Mesothelial cell of epicardium (in vitro differentiated cells): ENCODE measurements at regions not wholly inside any gene's neighbourhood (a gene's known extent, or its start where the extent isn't known, plus 50 kb on each side); places are given as distances from the start of the nearest gene placed in this dataset.

Source experiments
- DNase-seq, 2 experiments: peaks; one replicate each; pipeline ENCODE4 v3.0.0; 2021; ENCODE audit warnings: low spot score in 2 of 2; ENCODE audit not compliant: unreplicated experiment in 2 of 2
- H3K27ac Mint-ChIP-seq: 2 replicates; pipeline ENCODE4 v1.8.0; 2021; ENCODE audit warnings: mixed read lengths
- H3K27me3 Mint-ChIP-seq: 2 replicates; pipeline ENCODE4 v1.8.0; 2021; ENCODE audit warnings: low read depth, mixed read lengths
- H3K36me3 Mint-ChIP-seq: 2 replicates; pipeline ENCODE4 v1.8.0; 2021; ENCODE audit warnings: mixed read lengths
- H3K4me1 Mint-ChIP-seq: 2 replicates; pipeline ENCODE4 v1.8.0; 2021; ENCODE audit warnings: mixed read lengths
- H3K4me3 Mint-ChIP-seq: 2 replicates; pipeline ENCODE4 v1.8.0; 2021; ENCODE audit warnings: mild to moderate bottlenecking, moderate library complexity, mixed read lengths
- H3K9me3 Mint-ChIP-seq: 2 replicates; pipeline ENCODE4 v1.8.0; 2021; ENCODE audit warnings: mixed read lengths
- TF ChIP-seq, protein P1 (sequence below): fragments of 200-600 bp; sonication (generic); IDR thresholded peaks from one replicate; pipeline ENCODE4 v1.5.0; 2021; ENCODE audit warnings: antibody characterized with exemption; ENCODE audit not compliant: unreplicated experiment

DNA sequence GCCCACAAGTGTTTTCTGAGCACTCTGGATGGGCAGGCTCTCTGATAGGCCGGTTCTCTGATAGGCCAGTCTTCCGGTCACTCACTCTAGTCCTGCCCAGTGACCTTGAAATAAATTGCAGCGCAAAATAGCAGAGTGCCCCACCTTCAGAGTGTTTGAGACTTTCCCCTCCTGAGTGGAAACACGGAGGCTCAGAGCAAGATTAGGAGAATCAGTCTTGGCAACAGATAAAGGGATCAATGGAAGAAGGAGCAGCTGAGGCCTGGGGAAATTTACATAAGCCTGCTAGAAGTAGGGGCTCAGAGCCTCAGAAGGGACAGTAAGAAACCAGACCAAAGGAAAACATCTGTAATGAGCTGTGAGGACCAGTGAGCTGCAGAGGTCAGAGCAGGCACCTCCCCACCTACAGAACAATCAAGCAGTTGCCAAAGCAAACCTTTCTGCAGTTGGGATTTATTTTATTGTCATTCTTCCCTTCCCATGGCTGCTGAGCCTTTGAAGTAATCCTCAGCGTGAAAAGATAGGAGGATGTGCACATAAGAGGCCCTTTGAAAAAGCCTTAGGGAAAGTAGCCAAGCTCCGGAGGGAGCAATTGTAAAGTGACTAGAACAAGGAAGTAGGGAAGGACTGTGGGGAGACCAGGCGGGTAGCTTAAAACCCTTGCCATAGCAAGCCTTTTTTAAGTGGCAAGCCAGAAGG is 89.1 kb upstream of the TSPAN5 start:
- DNase-seq, result no peak
- H3K4me1 Mint-ChIP-seq, result peaks cover 23% of the 10 kb centered on the region
- H3K27me3 Mint-ChIP-seq, result no peaks in the 10 kb centered on the region
- peak overlapping the region; percentile 82 for H3K27ac Mint-ChIP-seq
- no peaks in the 10 kb centered on the region for H3K36me3 Mint-ChIP-seq
- TF ChIP-seq, protein P1, sequence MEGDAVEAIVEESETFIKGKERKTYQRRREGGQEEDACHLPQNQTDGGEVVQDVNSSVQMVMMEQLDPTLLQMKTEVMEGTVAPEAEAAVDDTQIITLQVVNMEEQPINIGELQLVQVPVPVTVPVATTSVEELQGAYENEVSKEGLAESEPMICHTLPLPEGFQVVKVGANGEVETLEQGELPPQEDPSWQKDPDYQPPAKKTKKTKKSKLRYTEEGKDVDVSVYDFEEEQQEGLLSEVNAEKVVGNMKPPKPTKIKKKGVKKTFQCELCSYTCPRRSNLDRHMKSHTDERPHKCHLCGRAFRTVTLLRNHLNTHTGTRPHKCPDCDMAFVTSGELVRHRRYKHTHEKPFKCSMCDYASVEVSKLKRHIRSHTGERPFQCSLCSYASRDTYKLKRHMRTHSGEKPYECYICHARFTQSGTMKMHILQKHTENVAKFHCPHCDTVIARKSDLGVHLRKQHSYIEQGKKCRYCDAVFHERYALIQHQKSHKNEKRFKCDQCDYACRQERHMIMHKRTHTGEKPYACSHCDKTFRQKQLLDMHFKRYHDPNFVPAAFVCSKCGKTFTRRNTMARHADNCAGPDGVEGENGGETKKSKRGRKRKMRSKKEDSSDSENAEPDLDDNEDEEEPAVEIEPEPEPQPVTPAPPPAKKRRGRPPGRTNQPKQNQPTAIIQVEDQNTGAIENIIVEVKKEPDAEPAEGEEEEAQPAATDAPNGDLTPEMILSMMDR, result no peak
- no peaks in the 10 kb centered on the region for H3K9me3 Mint-ChIP-seq
- no peak overlapping the region for H3K4me3 Mint-ChIP-seq

DNA sequence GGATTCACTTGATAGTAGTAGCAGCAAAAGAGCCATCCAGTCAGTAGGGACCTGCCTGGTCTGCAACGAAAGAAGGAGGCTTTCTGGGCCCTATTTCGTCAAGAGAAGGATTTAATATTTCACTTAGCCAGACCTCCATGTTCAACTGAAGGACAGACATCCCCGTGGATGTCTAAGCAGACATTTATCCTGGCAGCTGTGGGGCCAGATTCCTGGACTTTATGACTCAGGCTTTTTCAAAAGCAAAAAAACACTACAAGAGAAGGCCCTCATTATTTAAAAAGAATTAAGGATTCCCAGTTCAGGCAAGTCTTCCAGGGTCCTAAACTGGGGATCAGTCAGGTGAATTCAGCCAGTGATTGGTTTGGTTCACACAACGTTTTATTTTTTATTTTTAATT is 88.5 kb upstream of the TSPAN5 start:
- peak overlapping the region; percentile 75 for H3K27ac Mint-ChIP-seq
- no peaks in the 10 kb centered on the region for H3K36me3 Mint-ChIP-seq
- TF ChIP-seq, protein P1, result no peak
- no peak overlapping the region for H3K4me3 Mint-ChIP-seq
- no peaks in the 10 kb centered on the region for H3K27me3 Mint-ChIP-seq
- H3K9me3 Mint-ChIP-seq, result no peaks in the 10 kb centered on the region
- peaks cover 23% of the 10 kb centered on the region for H3K4me1 Mint-ChIP-seq
- no peak for DNase-seq

DNA sequence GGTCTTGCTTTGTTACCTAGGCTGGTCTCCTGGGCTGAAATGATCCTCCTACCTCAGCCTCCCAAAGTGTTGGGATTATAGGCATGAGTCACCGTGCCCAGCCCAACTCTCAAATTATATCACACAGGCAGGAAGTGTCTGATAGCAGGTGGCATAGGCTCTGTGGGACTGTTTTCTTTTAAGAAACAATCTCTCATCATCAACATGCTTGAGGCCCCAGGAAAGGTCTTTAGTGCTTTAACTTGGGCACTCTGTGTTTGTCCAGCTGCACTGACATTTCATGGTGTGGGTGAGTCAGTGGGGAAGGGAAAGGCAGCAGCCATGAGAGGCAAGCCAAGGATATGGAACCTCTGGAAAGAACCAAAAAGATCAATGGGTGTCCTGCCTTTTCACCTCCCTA is 88.1 kb upstream of the TSPAN5 start:
- DNase-seq, result no peak
- no peaks in the 10 kb centered on the region for H3K36me3 Mint-ChIP-seq
- peak overlapping the region; percentile 75 for H3K27ac Mint-ChIP-seq
- no peaks in the 10 kb centered on the region for H3K27me3 Mint-ChIP-seq
- no peak overlapping the region for H3K4me3 Mint-ChIP-seq
- TF ChIP-seq, protein P1, result no peak
- no peaks in the 10 kb centered on the region for H3K9me3 Mint-ChIP-seq
- peaks cover 23% of the 10 kb centered on the region for H3K4me1 Mint-ChIP-seq

DNA sequence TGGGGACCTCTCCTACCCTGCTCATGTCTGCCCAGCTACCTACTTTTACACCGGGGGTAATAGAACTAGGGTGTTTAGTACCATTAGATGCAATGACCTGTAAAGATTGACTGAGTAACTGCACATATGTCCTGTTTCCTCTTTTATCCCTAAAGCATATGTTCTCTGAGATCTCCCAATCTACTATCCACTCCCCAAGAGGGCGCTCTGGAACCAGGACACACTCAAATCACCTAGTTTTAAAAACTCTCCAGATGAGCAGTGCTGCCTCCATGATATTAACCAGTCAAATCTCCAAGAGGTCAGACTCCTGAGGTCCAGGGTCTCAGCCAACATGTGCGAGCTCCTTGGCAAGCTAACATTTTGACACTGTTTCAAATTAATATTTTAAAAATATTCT is 87.0 kb upstream of the TSPAN5 start:
- TF ChIP-seq, protein P1, result no peak
- no peaks in the 10 kb centered on the region for H3K36me3 Mint-ChIP-seq
- DNase-seq, result no peak
- H3K27ac Mint-ChIP-seq, result no peak overlapping the region
- H3K27me3 Mint-ChIP-seq, result no peaks in the 10 kb centered on the region
- H3K4me1 Mint-ChIP-seq, result peaks cover 23% of the 10 kb centered on the region
- no peak overlapping the region for H3K4me3 Mint-ChIP-seq
- no peaks in the 10 kb centered on the region for H3K9me3 Mint-ChIP-seq

DNA sequence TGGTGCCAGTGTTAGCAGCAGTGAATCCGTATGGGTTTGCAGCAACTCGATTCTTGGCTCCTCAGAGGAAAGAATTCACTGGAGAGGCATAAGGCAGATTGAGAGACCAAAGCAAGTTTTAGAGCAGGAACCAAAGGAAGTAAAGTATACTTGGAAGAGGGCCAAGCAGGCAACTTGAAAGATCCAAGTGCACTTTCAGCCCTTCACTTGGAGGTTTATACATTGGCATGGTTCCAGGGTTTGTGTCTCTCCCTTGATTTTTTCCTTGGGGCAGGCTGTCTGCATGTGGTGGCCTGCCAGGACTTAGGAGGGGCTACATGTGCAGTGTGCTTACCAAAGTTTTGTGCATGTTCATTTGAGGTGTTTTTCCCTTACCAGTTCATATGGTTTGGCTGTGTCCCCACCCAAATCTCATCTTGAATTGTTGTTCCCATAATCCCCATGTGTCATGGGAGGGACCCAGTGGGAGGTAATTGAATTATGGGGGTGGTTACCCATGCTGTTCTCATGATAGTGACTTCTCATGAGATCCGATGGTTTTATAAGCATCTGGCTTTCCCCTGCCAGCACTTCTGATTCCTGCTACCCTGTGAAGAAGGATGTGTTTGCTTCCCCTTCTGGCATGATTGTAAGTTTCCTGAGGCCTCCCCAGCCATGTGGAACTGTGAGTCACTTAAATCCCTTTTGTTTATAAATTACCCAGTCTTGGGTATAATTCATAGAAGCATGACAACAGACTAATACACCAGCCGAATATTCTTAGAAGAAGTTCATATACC is 86.2 kb upstream of the TSPAN5 start:
- Mint-ChIP-seq H3K4me1 (peaks cover 23% of the 10 kb centered on the region), H3K9me3 (no peaks in the 10 kb centered on the region), H3K4me3 (no peak overlapping the region), H3K36me3 (no peaks in the 10 kb centered on the region), H3K27ac (peak overlapping the region; percentile 73), H3K27me3 (no peaks in the 10 kb centered on the region)
- TF ChIP-seq, protein P1, result no peak
- no peak for DNase-seq
